BJ (cell line): ENCODE measurements at regions not wholly inside any gene's neighbourhood (a gene's known extent, or its start where the extent isn't known, plus 50 kb on each side); places are given as distances from the start of the nearest gene placed in this dataset.

Source experiments
- CTCF ChIA-PET: fragments of 350-600 bp; formaldehyde crosslinking; extraction: SDS; loops from one replicate; lab custom pipeline; 2021; ENCODE audit warnings: antibody characterized with exemption, inconsistent platforms; lab: Yijun Ruan, JAX
- POLR2A ChIA-PET: fragments of 300-600 bp; sonication (Branson Sonifier 250); formaldehyde crosslinking; extraction: SDS; loops from one replicate; lab custom pipeline; 2021; ENCODE audit warnings: antibody characterized with exemption; lab: Charles Lee
- DNase-seq: peaks from one replicate; pipeline ENCODE4 v3.0.0-alpha.2; 2011; ENCODE audit warnings: low read depth
- H3K27me3 ChIP-seq: 2 replicates; pipeline ENCODE4 v1.6.0; 2011; ENCODE audit warnings: low read length; ENCODE audit not compliant: control insufficient read depth, insufficient read depth
- H3K36me3 ChIP-seq: 2 replicates; pipeline ENCODE4 v1.5.1; 2011; ENCODE audit warnings: low read length; ENCODE audit not compliant: control insufficient read depth, insufficient read depth
- H3K4me3 ChIP-seq: 2 replicates; pipeline ENCODE4 v1.5.1; 2011; ENCODE audit warnings: low read depth, mild to moderate bottlenecking, control low read depth, low read length
- CTCF ChIP-seq: IDR thresholded peaks from 2 replicates; pipeline ENCODE4 v1.5.1; 2011; ENCODE audit warnings: low read depth, mild to moderate bottlenecking, control low read depth, inconsistent platforms, low read length, moderate library complexity; ENCODE audit not compliant: insufficient read depth

GRCh38 chr4:84164201-84164600 is 334.9 kb downstream of the NKX6-1 start:
- no peak overlapping the region for H3K4me3 ChIP-seq
- H3K27me3 ChIP-seq = no peaks in the 10 kb centered on the region
- ChIA-PET POLR2A (no interaction called here), CTCF (no interaction called here)
- no peak for DNase-seq
- H3K36me3 ChIP-seq = no peaks in the 10 kb centered on the region
- TF ChIP-seq CTCF = no peak

DNA sequence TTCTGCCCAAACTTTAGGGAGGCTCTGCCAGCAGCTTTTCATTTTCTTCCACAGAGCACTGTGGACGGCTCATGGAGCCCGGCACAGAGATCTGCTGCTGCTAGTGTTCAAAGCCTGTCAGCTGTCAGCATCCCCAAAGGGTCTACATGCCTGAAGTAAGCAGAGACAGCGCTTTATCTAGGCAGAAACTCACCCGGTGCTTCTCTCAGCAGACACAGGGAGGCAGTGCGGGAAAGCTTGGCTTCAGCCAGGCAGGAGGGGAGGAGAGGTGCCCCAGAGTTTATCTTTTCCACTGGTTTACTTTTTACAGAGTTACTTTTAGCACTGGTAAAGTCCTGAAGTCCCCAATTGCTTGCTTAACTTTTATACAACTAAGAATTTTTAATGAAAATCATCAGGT is 339.3 kb downstream of the NKX6-1 start:
- DNase-seq = no peak

GRCh38 chr4:84158670-84159069 is 340.4 kb downstream of the NKX6-1 start:
- POLR2A ChIA-PET = no interaction called here
- no peaks in the 10 kb centered on the region for H3K36me3 ChIP-seq
- DNase-seq = no peak
- no peaks in the 10 kb centered on the region for H3K27me3 ChIP-seq
- CTCF ChIA-PET = no interaction called here
- no peak for TF ChIP-seq CTCF
- H3K4me3 ChIP-seq = no peak overlapping the region

More for the DNA sequence above, 339.3 kb downstream of the NKX6-1 start:
- no peak overlapping the region for H3K4me3 ChIP-seq
- POLR2A ChIA-PET = no interaction called here
- CTCF ChIA-PET = no interaction called here
- no peaks in the 10 kb centered on the region for H3K27me3 ChIP-seq
- no peak for TF ChIP-seq CTCF
- H3K36me3 ChIP-seq = no peaks in the 10 kb centered on the region

DNA sequence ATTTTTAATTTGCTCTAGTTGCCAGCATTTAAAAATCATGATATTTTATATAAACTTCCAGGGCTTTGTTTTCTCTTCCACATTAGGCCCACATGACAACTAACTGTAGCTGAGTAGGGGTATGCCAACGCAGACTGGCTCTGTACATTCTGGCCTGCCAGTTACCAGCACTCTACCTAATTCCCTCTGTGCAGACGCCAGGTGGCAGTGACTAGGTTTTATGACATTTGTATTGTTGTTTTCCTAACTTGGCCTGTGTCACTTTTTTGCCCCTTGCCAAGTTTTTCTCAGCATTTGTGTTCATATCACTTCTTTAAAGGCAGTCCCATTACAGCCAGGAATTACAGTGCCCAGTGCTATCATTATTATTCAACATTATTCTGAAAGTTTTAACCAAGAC is 347.5 kb downstream of the NKX6-1 start:
- ChIA-PET CTCF (no interaction called here), POLR2A (no interaction called here)
- DNase-seq = no peak
- no peaks in the 10 kb centered on the region for H3K36me3 ChIP-seq
- no peak for TF ChIP-seq CTCF
- H3K27me3 ChIP-seq = no peaks in the 10 kb centered on the region
- no peak overlapping the region for H3K4me3 ChIP-seq

DNA sequence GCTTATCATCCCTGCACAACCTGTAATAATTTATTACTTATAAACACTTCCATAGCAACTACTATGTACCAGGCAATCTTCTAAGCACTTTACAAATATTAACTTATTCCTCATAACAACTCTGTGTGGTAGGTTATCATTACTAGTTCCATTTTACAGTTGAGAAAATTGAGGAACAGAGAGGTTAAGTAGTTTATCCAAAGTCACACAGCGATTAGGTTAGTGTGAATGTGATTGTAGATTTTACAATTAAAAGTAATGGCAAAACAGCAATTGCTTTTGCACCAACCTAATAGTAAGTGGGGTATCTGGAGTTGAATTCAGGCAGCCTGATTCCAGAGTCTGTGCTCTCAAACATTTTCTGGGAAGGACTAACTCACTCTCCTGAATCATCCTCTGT is 348.9 kb downstream of the NKX6-1 start:
- ChIA-PET CTCF (no interaction called here), POLR2A (no interaction called here)
- Histone ChIP-seq H3K4me3 (no peak overlapping the region), H3K27me3 (no peaks in the 10 kb centered on the region), H3K36me3 (no peaks in the 10 kb centered on the region)
- no peak for TF ChIP-seq CTCF
- no peak for DNase-seq
